Neuronal stem cell (in vitro differentiated cells): ENCODE measurements at regions not wholly inside any gene's neighbourhood (a gene's known extent, or its start where the extent isn't known, plus 50 kb on each side); places are given as distances from the start of the nearest gene placed in this dataset.

Experiments
- DNase-seq: peaks from one replicate; pipeline ENCODE4 v3.0.0-alpha.2; 2013; ENCODE audit warnings: low spot score
- H2AFZ ChIP-seq: one replicate; pipeline ENCODE4 v1.6.1; 2013; ENCODE audit warnings: mild to moderate bottlenecking, low read length, inconsistent platforms
- H2AK5ac ChIP-seq: 2 replicates; pipeline ENCODE4 v1.6.1; 2013; ENCODE audit warnings: low read depth, mild to moderate bottlenecking, inconsistent platforms, low read length, moderate library complexity, mixed read lengths
- H2BK120ac ChIP-seq: 2 replicates; pipeline ENCODE4 v1.6.1; 2013; ENCODE audit warnings: low read depth, mild to moderate bottlenecking, inconsistent platforms, low read length, moderate library complexity, mixed read lengths
- H2BK12ac ChIP-seq: one replicate; pipeline ENCODE4 v1.6.1; 2013; ENCODE audit warnings: low read length, inconsistent platforms
- H2BK15ac ChIP-seq: 2 replicates; pipeline ENCODE4 v1.6.1; 2013; ENCODE audit warnings: mild to moderate bottlenecking, low read length, inconsistent platforms, mixed read lengths
- H2BK5ac ChIP-seq: one replicate; pipeline ENCODE4 v1.6.1; 2013; ENCODE audit warnings: inconsistent platforms, mild to moderate bottlenecking, low read length, moderate library complexity
- H3K14ac ChIP-seq: one replicate; pipeline ENCODE4 v1.6.1; 2013; ENCODE audit warnings: low read length, inconsistent platforms
- H3K18ac ChIP-seq: 2 replicates; pipeline ENCODE4 v1.6.1; 2013; ENCODE audit warnings: low read length, inconsistent platforms
- H3K23ac ChIP-seq: 2 replicates; pipeline ENCODE4 v1.6.1; 2013; ENCODE audit warnings: low read depth, mild to moderate bottlenecking, mixed read lengths, low read length, inconsistent platforms; ENCODE audit not compliant: poor library complexity
- H3K27ac ChIP-seq: replicated peaks from 3 replicates; pipeline ENCODE4 v1.5.1; 2013; ENCODE audit warnings: low read length, inconsistent platforms
- H3K27me3 ChIP-seq, 3 experiments: 2 replicates each; pipeline ENCODE4 v1.6.1; 2013; ENCODE audit warnings: low read length in 3 of 3, mild to moderate bottlenecking in 2 of 3, inconsistent platforms in 1 of 3, low read depth in 1 of 3, mixed read lengths in 1 of 3, moderate library complexity in 1 of 3; ENCODE audit not compliant: control insufficient read depth in 3 of 3, insufficient read depth in 3 of 3
- H3K36me3 ChIP-seq, 2 donors: replicated peaks in 1 of 2; 2 replicates each; pipeline ENCODE4 v1.6.1; 2013; ENCODE audit warnings: low read length in 2 of 2; ENCODE audit not compliant: control insufficient read depth in 2 of 2, insufficient read depth in 2 of 2
- H3K4ac ChIP-seq: 2 replicates; pipeline ENCODE4 v1.6.1; 2013; ENCODE audit warnings: inconsistent platforms, mild to moderate bottlenecking, low read length, moderate library complexity
- H3K4me1 ChIP-seq, 2 donors: 1 replicate in 1 of 2; 2 replicates in 1 of 2; pipeline ENCODE4 v1.6.1; 2013; ENCODE audit warnings: low read length in 2 of 2, low read depth in 1 of 2; ENCODE audit not compliant: control insufficient read depth in 2 of 2, insufficient read depth in 1 of 2
- H3K4me2 ChIP-seq: one replicate; pipeline ENCODE4 v1.6.1; 2013; ENCODE audit warnings: mild to moderate bottlenecking, low read length, inconsistent platforms; ENCODE audit not compliant: insufficient read depth, poor library complexity, severe bottlenecking
- H3K4me3 ChIP-seq, 2 donors: 2 replicates each; pipeline ENCODE4 v1.5.1; 2013; ENCODE audit warnings: low read length in 2 of 2, mild to moderate bottlenecking in 2 of 2, inconsistent platforms in 1 of 2, moderate library complexity in 1 of 2
- H3K79me1 ChIP-seq: one replicate; pipeline ENCODE4 v1.6.1; 2013; ENCODE audit warnings: low read depth, mild to moderate bottlenecking, inconsistent platforms, low read length, moderate library complexity
- H3K9ac ChIP-seq: one replicate; pipeline ENCODE4 v1.6.1; 2013; ENCODE audit warnings: mild to moderate bottlenecking, low read depth, low read length, inconsistent platforms; ENCODE audit not compliant: poor library complexity
- H3K9me3 ChIP-seq, 2 donors: replicated peaks in 1 of 2; 2 replicates each; pipeline versions ENCODE3 to v1.6.1; 2013; ENCODE audit warnings: low read length in 2 of 2, mild to moderate bottlenecking in 2 of 2, inconsistent platforms in 1 of 2, low read depth in 1 of 2, mixed read lengths in 1 of 2, moderate library complexity in 1 of 2; ENCODE audit not compliant: control insufficient read depth in 2 of 2, insufficient read depth in 1 of 2
- H4K8ac ChIP-seq: one replicate; pipeline ENCODE4 v1.6.1; 2013; ENCODE audit warnings: low read depth, mild to moderate bottlenecking, inconsistent platforms, low read length, moderate library complexity
- H4K91ac ChIP-seq: one replicate; pipeline ENCODE4 v1.6.1; 2013; ENCODE audit warnings: low read length, low read depth, mild to moderate bottlenecking, inconsistent platforms; ENCODE audit not compliant: poor library complexity
- WGBS, 2 donors: extraction: QIAGEN DNeasy Blood & Tissue Kit; methylation state at CpG; one replicate each; pipeline ENCODE4 v1.1.7; 2013; ENCODE audit warnings: missing lambda C conversion rate in 2 of 2, mixed read lengths in 1 of 2; ENCODE audit not compliant: insufficient read length in 2 of 2, insufficient replicate concordance in 1 of 2; ENCODE audit errors: extremely low coverage in 2 of 2; 5-methylcytosine and 5-hydroxymethylcytosine counted together

DNA sequence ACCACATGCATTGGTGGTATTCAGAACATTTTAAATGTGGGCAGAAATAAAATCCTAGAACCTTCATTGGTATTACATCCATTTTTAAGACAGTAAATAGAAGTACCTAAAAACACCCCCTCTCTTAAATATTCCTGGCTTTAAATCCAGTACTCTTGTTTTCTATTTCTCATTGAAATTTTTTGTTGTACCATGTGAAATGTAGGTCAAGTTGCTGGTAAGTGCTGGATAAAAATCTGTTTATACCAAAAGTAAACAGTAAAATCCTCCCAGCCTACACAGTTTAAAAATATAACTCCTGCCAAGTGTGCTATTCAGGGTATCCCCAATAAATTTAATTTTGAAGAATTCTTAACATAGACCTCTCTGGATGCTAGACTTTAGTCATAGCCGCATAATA lies 75.0 kb upstream of the FST start:
- Histone ChIP-seq H3K79me1 (no peaks in the 10 kb centered on the region), H4K91ac (no peak overlapping the region), H3K18ac (no peak overlapping the region), H3K36me3 (no peaks in the 10 kb centered on the region), H4K8ac (no peak overlapping the region), H3K9ac (no peak overlapping the region), H3K23ac (no peak overlapping the region), H3K4me1 (no peaks in the 10 kb centered on the region), H3K27ac (no peak overlapping the region), H2AK5ac (no peak overlapping the region), H2BK12ac (no peak overlapping the region), H3K27me3 (peaks cover 0 to 4% (median 0%) of the 10 kb centered on the region in 3 experiments), H3K4me3 (no peak overlapping the region), H2AFZ (no peak overlapping the region), H2BK120ac (no peak overlapping the region), H3K4me2 (no peak overlapping the region), H2BK5ac (no peak overlapping the region), H3K4ac (no peak overlapping the region), H3K9me3 (no peaks in the 10 kb centered on the region), H3K14ac (no peak overlapping the region), H2BK15ac (no peak overlapping the region)
- DNase-seq: no peak
- no CpG with 5 or more reads among the region's 1 CpG for WGBS, 2 donors

DNA sequence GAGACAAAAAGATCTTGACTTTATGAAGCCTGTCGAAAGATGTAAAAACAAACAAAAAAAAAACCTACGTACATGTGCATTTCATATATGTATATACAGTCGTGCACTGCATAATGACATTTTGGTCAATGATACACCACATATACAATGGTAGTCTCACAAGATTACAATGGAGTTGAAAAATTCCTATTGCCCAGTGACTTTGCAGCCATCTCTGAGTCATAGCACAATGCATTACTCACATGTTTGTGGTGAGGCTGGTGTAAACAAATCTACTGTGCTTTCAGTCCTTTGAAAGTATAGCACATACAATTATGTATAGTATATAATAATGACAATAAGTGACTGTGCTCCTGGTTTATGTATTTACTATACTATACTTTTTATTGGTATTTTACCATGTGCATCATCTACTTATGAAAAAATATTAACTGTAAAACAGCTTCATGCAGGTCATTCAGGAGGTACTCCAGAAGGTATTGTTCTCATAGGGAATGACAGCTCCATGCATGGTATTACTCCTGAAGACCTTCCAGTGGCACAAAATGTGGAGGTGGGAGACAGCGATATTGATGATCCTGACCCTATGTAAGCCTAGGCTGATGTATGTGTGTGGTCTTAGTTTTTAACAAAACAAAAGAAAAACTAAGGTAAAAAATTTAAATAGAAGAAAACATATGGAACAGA lies 73.7 kb upstream of the FST start:
- Histone ChIP-seq H4K8ac (no peak overlapping the region), H3K14ac (no peak overlapping the region), H2BK15ac (no peak overlapping the region), H4K91ac (no peak overlapping the region), H3K36me3 (no peaks in the 10 kb centered on the region), H3K18ac (no peak overlapping the region), H3K9ac (no peak overlapping the region), H2BK12ac (no peak overlapping the region), H3K4ac (no peak overlapping the region), H2AFZ (no peak overlapping the region), H3K23ac (no peak overlapping the region), H3K4me3 (no peak overlapping the region), H2BK5ac (no peak overlapping the region), H3K4me2 (no peak overlapping the region), H3K27me3 (peaks cover 0 to 4% (median 0%) of the 10 kb centered on the region in 3 experiments), H3K4me1 (no peaks in the 10 kb centered on the region), H3K79me1 (no peaks in the 10 kb centered on the region), H2AK5ac (no peak overlapping the region), H3K9me3 (no peaks in the 10 kb centered on the region), H3K27ac (no peak overlapping the region), H2BK120ac (no peak overlapping the region)
- no peak for DNase-seq
- WGBS, 2 donors: no CpG with 5 or more reads among the region's 4 CpGs

DNA sequence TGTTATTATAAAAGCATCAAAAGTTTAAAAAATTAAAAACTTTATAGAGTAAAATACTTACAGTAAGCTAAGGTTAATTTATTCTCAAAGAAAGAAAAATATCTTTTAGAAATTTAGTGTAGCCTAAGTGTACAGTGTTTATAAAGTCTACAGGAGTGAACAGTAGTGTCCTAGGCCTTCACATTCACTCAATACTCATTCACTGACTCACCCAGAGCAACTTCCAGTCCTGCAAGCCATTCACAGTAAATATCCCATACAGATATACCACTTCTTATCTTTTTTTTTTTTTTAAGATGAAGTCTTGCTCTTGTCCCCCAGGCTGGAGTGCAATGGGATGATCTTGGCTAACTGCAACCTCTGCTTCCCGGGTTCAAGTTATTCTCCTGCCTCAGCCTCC lies 73.1 kb upstream of the FST start:
- Histone ChIP-seq H3K79me1 (no peaks in the 10 kb centered on the region), H3K4ac (no peak overlapping the region), H3K27ac (no peak overlapping the region), H3K9ac (no peak overlapping the region), H3K4me3 (no peak overlapping the region), H3K4me2 (no peak overlapping the region), H2BK120ac (no peak overlapping the region), H3K23ac (no peak overlapping the region), H2AFZ (no peak overlapping the region), H2AK5ac (no peak overlapping the region), H4K8ac (no peak overlapping the region), H3K14ac (no peak overlapping the region), H2BK5ac (no peak overlapping the region), H3K36me3 (no peaks in the 10 kb centered on the region), H3K4me1 (no peaks in the 10 kb centered on the region), H3K18ac (no peak overlapping the region), H2BK12ac (no peak overlapping the region), H3K27me3 (peaks cover 0 to 3% (median 0%) of the 10 kb centered on the region in 3 experiments), H3K9me3 (no peaks in the 10 kb centered on the region), H2BK15ac (no peak overlapping the region), H4K91ac (no peak overlapping the region)
- no peak for DNase-seq
- no CpG with 5 or more reads among the region's 1 CpG for WGBS, 2 donors

DNA sequence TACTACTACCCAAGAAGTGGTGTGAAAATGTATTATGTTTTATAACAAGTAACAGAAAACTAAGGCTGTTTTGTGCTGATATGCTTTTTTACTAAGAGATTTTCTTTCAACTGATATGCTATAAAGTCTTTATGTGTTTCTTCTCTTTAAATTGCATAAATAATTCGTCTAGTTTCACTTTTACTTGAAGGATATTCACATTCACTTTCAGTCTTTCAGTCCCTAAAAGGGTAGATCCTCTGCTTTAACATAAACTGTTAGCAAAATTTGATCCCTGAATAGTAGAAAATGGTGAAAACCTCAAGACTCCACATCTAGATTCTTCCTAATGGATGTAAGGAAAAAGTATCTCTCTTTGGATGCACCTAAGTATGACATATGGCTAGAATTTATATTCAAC lies 69.0 kb upstream of the FST start:
- Histone ChIP-seq H3K23ac (no peak overlapping the region), H3K14ac (no peak overlapping the region), H3K27me3 (no peaks in the 10 kb centered on the region), H2BK12ac (no peak overlapping the region), H3K18ac (no peak overlapping the region), H3K4me2 (no peak overlapping the region), H3K27ac (no peak overlapping the region), H2BK5ac (no peak overlapping the region), H4K8ac (no peak overlapping the region), H2BK120ac (no peak overlapping the region), H3K36me3 (no peaks in the 10 kb centered on the region), H2BK15ac (no peak overlapping the region), H2AK5ac (no peak overlapping the region), H3K4me3 (no peak overlapping the region), H3K9me3 (no peaks in the 10 kb centered on the region), H2AFZ (no peak overlapping the region), H3K9ac (no peak overlapping the region), H4K91ac (no peak overlapping the region), H3K79me1 (no peaks in the 10 kb centered on the region), H3K4ac (no peak overlapping the region), H3K4me1 (no peaks in the 10 kb centered on the region)
- DNase-seq: no peak
- no CpG with 5 or more reads among the region's 1 CpG for WGBS, 2 donors
